ENCODE measurements at regions not wholly inside any gene's neighbourhood (a gene's known extent, or its start where the extent isn't known, plus 50 kb on each side); places are given as distances from the start of the nearest gene placed in this dataset.
"Not testable (repeated sequence)": the region's sequence is repeated elsewhere in the genome, so short reads cannot be mapped to it uniquely, and the experiment has no call there.

GRCh38 chr6:87755708-87756671 is 54.0 kb upstream of the AKIRIN2 start:
- DNase-seq, result no peak

- DNase-seq, result no peak
These were observed 52.8 kb upstream of the AKIRIN2 start for GRCh38 chr6:87754828-87755227.

- DNase-seq, result no peak
These were observed 51.2 kb upstream of the AKIRIN2 start for GRCh38 chr6:87753131-87753685.

GRCh38 chr6:87752503-87752902 is 50.5 kb upstream of the AKIRIN2 start:
- not testable (repeated sequence) for DNase-seq

All from CD4-positive, alpha-beta T cell treated with Interleukin-21 for 1 hour (primary cell).